Thyroid gland (tissue), 4 donors: ENCODE measurements at regions not wholly inside any gene's neighbourhood (a gene's known extent, or its start where the extent isn't known, plus 50 kb on each side); places are given as distances from the start of the nearest gene placed in this dataset.

Experiments used
- DNase-seq, 2 donors: peaks; one replicate each; pipeline ENCODE4 v3.0.0-alpha.2; 2019
- H3K27ac ChIP-seq, 3 donors: fragments of 200-600 bp; sonication (generic); 1 replicate in 2 of 3; 2 replicates in 1 of 3; pipeline ENCODE4 v1.5.1; 2016 to 2019; ENCODE audit warnings: mild to moderate bottlenecking in 1 of 3, moderate library complexity in 1 of 3
- H3K27me3 ChIP-seq: fragments of 200-600 bp; sonication (generic); one replicate; pipeline ENCODE4 v1.5.1; 2019
- H3K36me3 ChIP-seq, 2 donors: fragments of 200-600 bp; sonication (generic); one replicate each; pipeline ENCODE4 v1.5.1; 2016 to 2019
- H3K4me1 ChIP-seq, 2 donors: fragments of 200-600 bp; sonication (generic); one replicate each; pipeline ENCODE4 v1.5.1; 2017 to 2019
- H3K4me3 ChIP-seq, 3 donors: fragments of 200-600 bp; sonication (generic); replicated peaks in 1 of 3; 1 replicate in 2 of 3; 2 replicates in 1 of 3; pipeline ENCODE4 v1.5.1; 2016; ENCODE audit warnings: mild to moderate bottlenecking in 1 of 3
- H3K9me3 ChIP-seq: fragments of 200-600 bp; sonication (generic); one replicate; pipeline ENCODE4 v1.5.1; 2017
- CTCF ChIP-seq, 6 experiments: fragments of 200-600 bp in 3 of 6; fragments of 450-650 bp in 3 of 6; sonication (generic) in 3 of 6; IDR thresholded peaks; one replicate each; pipeline ENCODE4 v1.5.1; 2016 to 2019; ENCODE audit warnings: antibody characterized with exemption in 6 of 6, mild to moderate bottlenecking in 2 of 6, inconsistent platforms in 1 of 6, moderate library complexity in 1 of 6
- POLR2A ChIP-seq, 2 donors: fragments of 450-650 bp; IDR thresholded peaks; one replicate each; pipeline ENCODE4 v1.6.1; 2017; ENCODE audit warnings: antibody characterized with exemption in 2 of 2, mild to moderate bottlenecking in 2 of 2, moderate library complexity in 1 of 2
- WGBS, 2 donors: methylation state at CpG; one replicate each; pipeline ENCODE4 v1.1.5; 2017; 5-methylcytosine and 5-hydroxymethylcytosine counted together
- intact Hi-C: fragments of 100-400 bp; cut with DNase I; formaldehyde crosslinking; loops from one replicate; pipeline ENCODE4 v1.15.1; 2023

GRCh38 chr3:80663426-80663825 lies 895.6 kb upstream of the ROBO1 start:
- 70 to 71% methylated on average over 3 of the region's 3 CpGs for WGBS, 2 donors
- TF ChIP-seq POLR2A (IDR thresholded peaks at IDR 0.05): no peak
- no peak for TF ChIP-seq CTCF (IDR thresholded peaks at IDR 0.05)
- no peak overlapping the region for H3K27ac ChIP-seq
- no peak for DNase-seq
- intact Hi-C loops: no loop called here
- H3K4me3 ChIP-seq: no peak overlapping the region
- no peaks in the 10 kb centered on the region for H3K36me3 ChIP-seq
- H3K4me1 ChIP-seq: no peaks in the 10 kb centered on the region
- no peaks in the 10 kb centered on the region for H3K9me3 ChIP-seq
- no peaks in the 10 kb centered on the region for H3K27me3 ChIP-seq

DNA sequence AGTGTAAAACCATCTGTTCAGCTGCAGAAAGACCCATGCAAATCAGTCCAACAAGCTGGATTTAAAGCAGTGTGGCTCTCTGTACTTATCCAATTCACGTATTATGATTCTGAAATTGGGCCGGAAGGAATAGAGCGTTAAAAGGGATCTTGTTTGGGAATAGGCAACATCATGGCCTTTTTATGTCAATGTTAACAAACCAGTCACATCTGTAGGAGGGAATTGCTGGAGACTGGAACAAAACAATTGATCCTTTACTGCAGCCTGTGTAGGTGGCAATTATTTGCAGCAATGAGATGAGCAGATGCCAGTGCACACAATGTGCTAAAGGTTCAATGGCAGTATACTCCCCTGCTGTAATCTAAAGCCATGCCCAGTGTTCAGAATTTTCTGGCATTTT lies 887.4 kb upstream of the ROBO1 start:
- Histone ChIP-seq H3K27me3 (no peaks in the 10 kb centered on the region), H3K9me3 (no peaks in the 10 kb centered on the region), H3K27ac (no peak overlapping the region), H3K4me3 (no peak overlapping the region), H3K36me3 (no peaks in the 10 kb centered on the region), H3K4me1 (no peaks in the 10 kb centered on the region)
- WGBS, 2 donors: 93 to 95% methylated on average over 3 of the region's 3 CpGs
- TF ChIP-seq POLR2A (IDR thresholded peaks at IDR 0.05) (no peak), CTCF (IDR thresholded peaks at IDR 0.05) (no peak)
- intact Hi-C loops: no loop called here
- no peak for DNase-seq

DNA sequence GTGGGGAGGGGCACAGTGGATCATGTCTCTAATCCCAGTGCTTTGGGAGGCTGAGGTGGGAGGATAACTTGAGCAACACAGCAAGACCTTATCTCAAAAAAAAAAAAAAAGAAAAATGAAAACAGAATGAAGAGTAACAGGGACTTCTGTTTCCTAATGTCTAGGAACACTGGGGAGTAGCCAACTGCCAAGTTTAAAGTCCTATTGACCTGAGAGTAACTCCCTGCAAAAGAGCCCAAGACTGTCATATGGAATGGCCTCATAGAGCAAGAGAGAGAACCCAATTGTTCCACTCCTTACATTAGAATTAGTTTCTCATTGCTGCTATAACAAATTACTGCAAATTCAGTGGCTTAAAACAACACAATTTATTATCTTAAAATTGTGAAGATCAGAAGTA lies 881.4 kb upstream of the ROBO1 start:
- intact Hi-C loops: no loop called here
- H3K4me3 ChIP-seq: no peak overlapping the region
- H3K9me3 ChIP-seq: no peaks in the 10 kb centered on the region
- no peak for DNase-seq
- H3K36me3 ChIP-seq: no peaks in the 10 kb centered on the region
- H3K27me3 ChIP-seq: no peaks in the 10 kb centered on the region
- no peak overlapping the region for H3K27ac ChIP-seq
- no peaks in the 10 kb centered on the region for H3K4me1 ChIP-seq
- TF ChIP-seq POLR2A (IDR thresholded peaks at IDR 0.05) (no peak), CTCF (IDR thresholded peaks at IDR 0.05) (no peak)

GRCh38 chr3:80643421-80643820 lies 875.6 kb upstream of the ROBO1 start:
- H3K4me3 ChIP-seq: no peak overlapping the region
- no peaks in the 10 kb centered on the region for H3K27me3 ChIP-seq
- intact Hi-C loops: no loop called here
- H3K9me3 ChIP-seq: no peaks in the 10 kb centered on the region
- WGBS, 2 donors: 71 to 78% methylated on average over 4 of the region's 4 CpGs
- no peak for DNase-seq
- H3K36me3 ChIP-seq: no peaks in the 10 kb centered on the region
- no peak overlapping the region for H3K27ac ChIP-seq
- no peak for TF ChIP-seq POLR2A (IDR thresholded peaks at IDR 0.05)
- TF ChIP-seq CTCF (IDR thresholded peaks at IDR 0.05): no peak
- no peaks in the 10 kb centered on the region for H3K4me1 ChIP-seq

DNA sequence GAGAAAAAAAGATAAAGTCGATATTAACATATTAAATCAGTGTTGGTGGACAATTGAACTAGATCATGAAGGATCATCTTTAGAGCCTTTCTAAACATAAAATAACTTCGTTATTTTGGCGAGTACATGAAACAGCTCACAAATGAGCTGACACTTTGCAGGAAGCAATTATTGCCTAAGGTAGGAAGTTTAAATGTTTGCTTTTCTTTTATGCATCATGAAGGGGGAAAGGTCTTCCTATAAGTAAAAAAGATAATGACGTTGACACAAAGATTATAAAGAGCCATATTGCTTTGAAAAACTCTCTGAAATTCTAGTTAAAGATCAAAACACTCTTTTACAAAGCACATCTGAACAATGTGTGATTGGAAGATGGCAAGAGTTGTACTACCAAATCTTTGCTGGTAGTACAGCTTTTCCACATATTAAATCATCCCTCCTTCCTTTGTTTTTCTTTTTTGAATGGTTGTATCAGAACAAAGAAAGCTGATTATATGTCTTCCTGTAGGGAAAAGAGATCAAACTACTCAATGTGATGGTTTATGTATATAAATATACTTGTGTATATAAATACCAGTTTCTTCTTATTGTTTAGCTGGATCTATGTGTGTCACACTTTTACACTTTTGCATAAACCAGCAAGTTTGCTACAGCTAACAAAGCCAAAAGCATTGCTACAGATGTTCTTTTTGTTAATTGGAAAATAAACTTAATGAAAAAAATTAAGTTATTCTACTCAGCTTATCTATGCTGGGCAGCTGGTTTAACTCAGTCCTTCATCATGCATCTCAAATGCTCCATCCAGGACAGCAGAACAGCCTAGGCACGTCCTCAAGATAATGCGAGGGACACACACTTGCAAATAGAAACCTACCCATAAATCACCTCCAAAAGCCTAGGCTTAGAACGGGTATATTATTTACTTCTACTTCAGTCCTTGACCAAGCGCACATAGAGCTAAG lies 850.8 kb upstream of the ROBO1 start:
- intact Hi-C loops: no loop called here

More for the DNA sequence above, 850.8 kb upstream of the ROBO1 start:
- DNase-seq: no peak
- no peaks in the 10 kb centered on the region for H3K4me1 ChIP-seq
- 65 to 73% methylated on average over 8 of the region's 8 CpGs for WGBS, 2 donors
- TF ChIP-seq POLR2A (IDR thresholded peaks at IDR 0.05): no peak
- no peak for TF ChIP-seq CTCF (IDR thresholded peaks at IDR 0.05)
- H3K27ac ChIP-seq: no peak overlapping the region
- no peaks in the 10 kb centered on the region for H3K9me3 ChIP-seq
- H3K27me3 ChIP-seq: no peaks in the 10 kb centered on the region
- no peak overlapping the region for H3K4me3 ChIP-seq
- no peaks in the 10 kb centered on the region for H3K36me3 ChIP-seq
